Vagina (tissue), 2 donors: ENCODE measurements at regions not wholly inside any gene's neighbourhood (a gene's known extent, or its start where the extent isn't known, plus 50 kb on each side); places are given as distances from the start of the nearest gene placed in this dataset.

Source experiments
- POLR2AphosphoS5 ChIP-seq, 2 donors: sonication (generic); formaldehyde crosslinking; IDR thresholded peaks; one replicate each; pipeline ENCODE4 v1.9.0; 2017; ENCODE audit warnings: antibody characterized with exemption in 2 of 2, mild to moderate bottlenecking in 2 of 2, low read depth in 1 of 2; ENCODE audit not compliant: insufficient read depth in 1 of 2
- TF ChIP-seq, protein P1 (sequence below), 3 experiments: fragments of 450-650 bp in 2 of 3; fragments of 200-600 bp in 1 of 3; sonication (generic) in 1 of 3; IDR thresholded peaks; one replicate each; pipeline ENCODE4 v1.5.1; 2017 to 2019; ENCODE audit warnings: antibody characterized with exemption in 3 of 3, mild to moderate bottlenecking in 2 of 3, moderate library complexity in 2 of 3

DNA sequence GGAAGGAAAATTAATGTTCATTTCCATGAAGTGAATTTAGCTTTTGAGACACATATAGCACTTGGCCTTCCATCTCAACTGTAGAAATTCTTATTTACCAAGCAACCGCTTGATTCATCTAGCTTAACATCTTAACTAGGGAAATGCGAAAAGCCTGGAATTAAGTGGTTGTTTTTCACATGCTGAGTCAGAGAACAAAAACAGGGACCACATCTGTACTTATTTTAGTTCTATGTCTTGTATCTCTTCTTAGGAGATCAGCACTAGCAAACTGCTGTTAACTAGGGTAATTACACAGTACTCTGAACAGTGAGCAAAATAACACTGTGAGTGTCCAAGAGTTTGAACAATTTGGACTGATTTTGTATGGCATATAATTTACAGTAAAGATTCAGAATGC, 590.9 kb upstream of the NRSN1 start:
- TF ChIP-seq, protein P1, sequence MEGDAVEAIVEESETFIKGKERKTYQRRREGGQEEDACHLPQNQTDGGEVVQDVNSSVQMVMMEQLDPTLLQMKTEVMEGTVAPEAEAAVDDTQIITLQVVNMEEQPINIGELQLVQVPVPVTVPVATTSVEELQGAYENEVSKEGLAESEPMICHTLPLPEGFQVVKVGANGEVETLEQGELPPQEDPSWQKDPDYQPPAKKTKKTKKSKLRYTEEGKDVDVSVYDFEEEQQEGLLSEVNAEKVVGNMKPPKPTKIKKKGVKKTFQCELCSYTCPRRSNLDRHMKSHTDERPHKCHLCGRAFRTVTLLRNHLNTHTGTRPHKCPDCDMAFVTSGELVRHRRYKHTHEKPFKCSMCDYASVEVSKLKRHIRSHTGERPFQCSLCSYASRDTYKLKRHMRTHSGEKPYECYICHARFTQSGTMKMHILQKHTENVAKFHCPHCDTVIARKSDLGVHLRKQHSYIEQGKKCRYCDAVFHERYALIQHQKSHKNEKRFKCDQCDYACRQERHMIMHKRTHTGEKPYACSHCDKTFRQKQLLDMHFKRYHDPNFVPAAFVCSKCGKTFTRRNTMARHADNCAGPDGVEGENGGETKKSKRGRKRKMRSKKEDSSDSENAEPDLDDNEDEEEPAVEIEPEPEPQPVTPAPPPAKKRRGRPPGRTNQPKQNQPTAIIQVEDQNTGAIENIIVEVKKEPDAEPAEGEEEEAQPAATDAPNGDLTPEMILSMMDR (IDR thresholded peaks at IDR 0.05), result no peak
- TF ChIP-seq POLR2AphosphoS5 (IDR thresholded peaks at IDR 0.05; ENCODE audit: insufficient read depth in 1 of 2, low read depth in 1 of 2), result no peak
